ENCODE measurements at regions not wholly inside any gene's neighbourhood (a gene's known extent, or its start where the extent isn't known, plus 50 kb on each side); places are given as distances from the start of the nearest gene placed in this dataset.
A peak's percentile ranks its signal among the peaks of the same experiment; 100 is the strongest.

- Mint-ChIP-seq H3K36me3 (ENCODE audit: low read depth) (no peaks in the 10 kb centered on the region), H3K27ac (no peak overlapping the region), H3K4me3 (no peak overlapping the region), H3K27me3 (ENCODE audit: insufficient read depth) (peaks cover 11% of the 10 kb centered on the region; the same call in 1 of the 2 replicates), H3K9me3 (no peaks in the 10 kb centered on the region), H3K4me1 (ENCODE audit: low read depth) (peaks cover 5% of the 10 kb centered on the region; the same call in 1 of the 2 replicates)
- no peak for TF ChIP-seq CTCF (IDR thresholded peaks at IDR 0.05)
- no peak for DNase-seq
These were observed 145.6 kb upstream of the PTPN1 start for GRCh38 chr20:50364542-50364941.

DNA sequence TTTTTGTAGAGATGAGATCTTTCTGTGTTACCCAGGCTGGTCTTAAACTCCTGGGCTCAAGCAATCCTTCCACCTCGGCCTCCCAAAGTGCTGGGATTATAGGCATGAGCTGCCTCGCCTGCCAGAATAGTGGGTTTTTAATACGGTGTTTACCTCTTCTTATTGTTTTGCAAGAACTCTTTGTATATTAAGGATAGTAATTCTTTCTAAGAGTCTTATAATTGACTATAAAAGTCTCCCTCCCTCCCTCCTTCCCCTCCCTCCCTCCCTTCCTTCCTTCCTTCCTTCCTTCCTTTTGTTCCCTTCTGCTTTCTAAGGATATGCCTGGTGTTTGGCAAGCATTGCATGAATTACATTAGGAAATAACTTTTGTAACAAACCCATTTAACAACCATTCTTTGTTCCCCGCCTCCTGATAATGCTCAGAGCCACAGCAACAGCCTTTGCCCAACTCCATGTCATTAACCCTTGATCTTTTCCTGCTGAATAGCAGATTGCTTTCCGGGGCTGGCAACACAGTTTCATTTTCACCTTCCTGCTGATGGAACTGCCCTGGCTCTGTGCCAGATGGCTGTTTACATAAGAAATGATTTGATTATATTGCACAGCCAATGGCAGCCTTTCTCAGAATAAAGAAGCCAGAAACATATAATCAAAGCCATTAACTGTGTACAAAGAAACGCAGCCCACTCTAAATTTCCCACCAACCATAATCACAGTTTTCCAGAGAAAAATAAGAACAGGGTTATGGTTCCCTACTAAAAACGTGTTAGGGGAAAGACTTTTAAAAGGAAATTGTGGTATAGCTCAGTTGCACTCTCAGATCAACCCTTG, 143.7 kb upstream of the PTPN1 start:
- Mint-ChIP-seq H3K36me3 (ENCODE audit: low read depth) (no peaks in the 10 kb centered on the region), H3K27me3 (ENCODE audit: insufficient read depth) (peaks cover 13% of the 10 kb centered on the region; the same call in 1 of the 2 replicates), H3K4me3 (peak overlapping the region; percentile 66; the same call in 1 of the 2 replicates), H3K9me3 (no peaks in the 10 kb centered on the region), H3K27ac (no peak overlapping the region), H3K4me1 (ENCODE audit: low read depth) (peaks cover 5% of the 10 kb centered on the region; the same call in 1 of the 2 replicates)
- no peak for TF ChIP-seq CTCF (IDR thresholded peaks at IDR 0.05)
- no peak for DNase-seq

DNA sequence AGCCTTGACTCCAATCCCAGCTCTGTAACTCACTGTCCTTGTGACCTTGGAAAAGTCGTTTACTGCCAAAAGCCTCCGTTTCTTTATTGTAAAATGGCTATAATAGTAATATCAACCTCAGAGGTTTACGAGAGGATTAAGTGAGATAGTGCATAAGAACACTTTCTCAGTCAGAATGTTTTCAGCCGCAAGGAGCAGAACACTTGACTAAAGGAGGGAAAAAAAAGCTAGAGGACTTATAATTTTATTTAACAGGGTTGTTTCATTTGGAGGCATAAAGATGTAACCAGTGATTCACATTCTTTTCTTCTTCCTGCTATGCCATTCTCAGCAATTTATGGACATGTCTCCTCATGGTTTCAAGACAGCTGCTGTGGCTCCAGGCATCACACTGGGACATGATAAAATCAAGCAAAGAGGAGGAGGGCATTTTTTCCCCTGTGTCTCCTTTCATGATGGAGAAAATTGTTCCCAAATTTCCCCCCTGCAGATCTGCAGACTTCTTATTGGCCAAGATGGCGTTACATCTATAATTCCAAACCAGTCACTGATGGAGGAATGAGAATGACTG, 143.0 kb upstream of the PTPN1 start:
- no peak for TF ChIP-seq CTCF (IDR thresholded peaks at IDR 0.05)
- no peaks in the 10 kb centered on the region for H3K9me3 Mint-ChIP-seq
- H3K4me1 Mint-ChIP-seq (ENCODE audit: low read depth) = peaks cover 12% of the 10 kb centered on the region
- no peak overlapping the region for H3K4me3 Mint-ChIP-seq
- DNase-seq = no peak
- peaks cover 13% of the 10 kb centered on the region; the same call in 1 of the 2 replicates for H3K27me3 Mint-ChIP-seq (ENCODE audit: insufficient read depth)
- no peak overlapping the region for H3K27ac Mint-ChIP-seq
- H3K36me3 Mint-ChIP-seq (ENCODE audit: low read depth) = no peaks in the 10 kb centered on the region

DNA sequence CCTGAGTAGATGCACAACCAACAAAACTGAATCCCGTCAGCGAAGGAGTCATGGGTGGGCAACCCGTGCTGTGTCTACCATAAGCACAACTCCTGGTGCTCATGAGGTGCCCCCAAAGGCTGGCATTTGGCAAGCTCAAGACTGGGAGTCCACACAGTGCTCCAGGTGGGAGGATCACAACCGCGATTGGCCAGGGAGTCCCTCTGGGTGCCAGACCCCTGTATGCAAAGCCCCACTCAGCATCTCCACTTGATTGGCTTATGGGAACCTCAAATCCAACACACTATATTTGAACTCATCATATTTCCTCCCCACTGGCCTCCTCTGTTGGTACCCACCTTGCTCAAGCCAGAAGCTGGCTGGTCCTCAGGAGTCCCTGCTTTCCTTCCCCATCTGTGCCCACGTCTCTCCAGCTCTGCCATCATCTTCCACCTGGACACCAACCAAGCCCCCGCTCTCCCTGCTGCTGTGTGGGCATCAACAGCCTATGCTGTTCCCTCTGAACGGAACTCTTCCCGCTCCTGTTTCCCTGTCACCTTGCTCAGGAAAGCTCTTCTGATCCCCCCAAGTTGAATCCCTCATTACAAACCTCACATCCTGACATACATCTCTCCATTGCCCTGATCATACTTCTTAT, 142.3 kb upstream of the PTPN1 start:
- no peak for TF ChIP-seq CTCF (IDR thresholded peaks at IDR 0.05)
- no peak overlapping the region for H3K4me3 Mint-ChIP-seq
- peaks cover 13% of the 10 kb centered on the region; the same call in 1 of the 2 replicates for H3K27me3 Mint-ChIP-seq (ENCODE audit: insufficient read depth)
- H3K27ac Mint-ChIP-seq = no peak overlapping the region
- H3K36me3 Mint-ChIP-seq (ENCODE audit: low read depth) = no peaks in the 10 kb centered on the region
- H3K9me3 Mint-ChIP-seq = no peaks in the 10 kb centered on the region
- no peak for DNase-seq
- H3K4me1 Mint-ChIP-seq (ENCODE audit: low read depth) = peaks cover 18% of the 10 kb centered on the region

DNA sequence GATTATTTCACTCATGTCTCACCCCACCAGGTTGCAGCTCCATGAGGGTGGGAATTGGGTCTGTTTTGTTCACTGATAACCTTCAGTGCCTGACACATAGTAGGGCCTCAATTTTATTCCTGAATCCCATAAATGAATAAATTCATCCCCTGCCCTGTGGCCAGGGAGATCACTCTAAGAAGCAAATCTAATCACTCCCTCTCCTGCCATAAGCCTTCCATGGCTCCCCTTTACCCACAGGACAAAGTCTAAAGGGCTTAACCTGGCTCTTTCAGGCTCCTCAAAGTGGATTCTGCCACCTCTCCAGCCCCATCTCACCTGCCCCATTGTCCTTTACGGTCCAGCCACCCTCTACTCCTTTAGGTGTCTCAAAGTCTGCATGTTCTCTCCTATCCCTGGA, 141.8 kb upstream of the PTPN1 start:
- Mint-ChIP-seq H3K4me1 (ENCODE audit: low read depth) (peaks cover 21% of the 10 kb centered on the region), H3K27ac (no peak overlapping the region), H3K36me3 (ENCODE audit: low read depth) (no peaks in the 10 kb centered on the region), H3K27me3 (ENCODE audit: insufficient read depth) (peaks cover 9% of the 10 kb centered on the region; the same call in 1 of the 2 replicates), H3K4me3 (no peak overlapping the region), H3K9me3 (no peaks in the 10 kb centered on the region)
- DNase-seq = no peak
- TF ChIP-seq CTCF (IDR thresholded peaks at IDR 0.05) = no peak

Data from HFFc6 (cell line).